Superior temporal gyrus (tissue), 1 donor: ENCODE measurements at regions not wholly inside any gene's neighbourhood (a gene's known extent, or its start where the extent isn't known, plus 50 kb on each side); places are given as distances from the start of the nearest gene placed in this dataset.
"Not testable (repeated sequence)": the region's sequence is repeated elsewhere in the genome, so short reads cannot be mapped to it uniquely, and the experiment has no call there.

Experiments used
- DNase-seq: peaks from one replicate; pipeline ENCODE4 v3.0.0-alpha.2; 2016; ENCODE audit errors: extremely low spot score

DNA sequence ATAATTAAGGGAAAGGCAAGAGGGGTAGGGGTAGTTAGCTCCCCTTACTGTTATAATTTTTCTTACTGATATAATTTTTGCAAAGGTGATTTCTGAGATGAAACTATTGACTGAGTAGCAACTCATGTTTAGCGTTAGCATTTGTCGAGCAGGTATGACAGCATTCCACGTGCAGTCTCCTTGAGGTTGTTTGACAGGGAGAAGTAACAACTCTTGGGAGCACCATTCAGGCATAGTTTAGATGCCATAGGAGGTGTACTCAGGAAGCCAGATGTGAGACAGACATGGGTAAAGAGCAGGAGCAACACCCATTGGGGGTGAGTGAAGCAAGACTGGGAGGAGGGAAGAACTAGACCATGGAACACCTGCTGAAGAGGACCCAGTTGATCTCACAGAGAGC lies 96.6 kb upstream of the KLF6 start:
- no peak for DNase-seq

DNA sequence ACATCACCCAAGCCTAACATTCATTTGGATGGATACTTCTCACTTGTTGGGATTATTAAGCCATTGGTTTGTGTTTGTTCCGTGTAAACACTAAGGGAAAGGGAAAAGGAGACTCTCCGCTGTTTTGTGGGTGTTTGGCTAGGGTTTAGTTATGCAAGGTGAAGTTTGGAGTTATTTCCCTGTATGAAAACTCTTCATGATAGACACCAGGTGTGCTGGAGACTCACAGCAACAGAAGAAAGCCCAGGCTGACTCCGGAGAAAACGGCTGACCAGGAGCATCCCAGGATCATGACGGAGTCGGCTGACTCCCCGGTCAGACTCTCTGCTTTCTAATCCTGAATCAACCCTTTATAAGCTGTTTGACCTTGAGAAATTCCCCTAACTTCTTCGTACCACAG lies 94.1 kb upstream of the KLF6 start:
- no peak for DNase-seq

DNA sequence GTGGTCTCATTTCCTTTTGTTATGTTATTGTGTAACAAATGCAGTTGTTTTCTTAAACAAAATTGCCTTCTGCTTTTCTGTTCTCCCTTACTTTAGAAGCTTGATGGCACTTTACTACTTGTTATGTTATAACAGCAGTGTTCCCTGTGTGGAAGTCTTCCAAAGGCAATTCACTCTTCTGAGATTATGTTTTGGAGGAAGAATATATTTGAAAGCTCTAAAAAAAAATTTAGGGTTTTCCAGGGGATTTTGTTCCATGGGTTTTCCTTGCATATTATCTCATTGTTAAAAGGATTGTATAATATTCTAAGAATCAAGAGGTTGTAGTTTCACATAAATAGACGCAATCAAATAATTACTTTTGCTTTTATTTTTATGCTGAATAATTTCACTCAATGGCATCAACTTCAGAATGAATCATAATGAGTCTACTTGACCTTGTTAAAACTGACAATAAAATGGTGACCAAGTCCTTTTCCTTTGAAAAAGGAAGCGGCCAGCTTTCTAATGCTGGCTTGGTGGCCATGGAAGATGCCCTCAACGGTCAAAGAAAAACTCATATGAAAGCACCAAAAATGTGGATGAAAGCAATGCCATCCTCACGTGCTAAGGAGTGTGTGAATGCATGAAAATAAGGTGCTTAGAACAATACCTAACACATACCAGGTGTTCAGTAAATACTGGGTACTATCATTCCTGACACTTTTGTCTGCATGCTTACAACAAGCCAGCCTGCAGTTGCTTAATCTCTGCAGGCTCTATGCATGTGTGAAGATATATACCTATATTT lies 92.4 kb upstream of the KLF6 start:
- no peak for DNase-seq

DNA sequence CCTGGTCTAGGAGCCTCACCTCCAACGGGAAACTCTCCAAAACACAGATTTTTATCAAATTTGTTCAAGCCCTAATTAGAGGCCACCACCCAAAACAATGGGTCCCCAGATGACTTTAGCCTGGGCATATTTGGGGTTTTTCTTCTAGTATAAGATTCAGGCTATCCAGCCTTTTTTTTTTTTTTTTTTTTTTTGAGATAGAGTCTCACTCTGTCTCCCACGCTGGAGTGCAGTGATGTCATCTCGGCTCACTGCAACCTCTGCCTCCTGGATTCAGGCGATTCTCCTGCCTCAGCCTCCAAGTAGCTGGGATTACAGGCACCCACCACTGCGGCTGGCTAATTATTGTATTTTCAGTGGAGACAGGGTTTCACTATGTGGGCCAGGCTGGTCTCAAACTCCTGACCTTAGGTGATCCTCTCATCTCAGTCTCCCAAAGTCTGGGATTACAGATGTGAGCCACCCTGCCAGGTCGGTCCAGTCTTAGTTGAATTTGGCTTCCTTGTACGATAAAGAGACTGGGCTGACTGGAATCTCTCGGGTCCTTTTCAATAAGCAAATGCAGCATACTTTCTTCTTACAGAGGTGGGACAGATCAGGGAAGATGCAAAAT lies 91.4 kb upstream of the KLF6 start:
- no peak for DNase-seq

DNA sequence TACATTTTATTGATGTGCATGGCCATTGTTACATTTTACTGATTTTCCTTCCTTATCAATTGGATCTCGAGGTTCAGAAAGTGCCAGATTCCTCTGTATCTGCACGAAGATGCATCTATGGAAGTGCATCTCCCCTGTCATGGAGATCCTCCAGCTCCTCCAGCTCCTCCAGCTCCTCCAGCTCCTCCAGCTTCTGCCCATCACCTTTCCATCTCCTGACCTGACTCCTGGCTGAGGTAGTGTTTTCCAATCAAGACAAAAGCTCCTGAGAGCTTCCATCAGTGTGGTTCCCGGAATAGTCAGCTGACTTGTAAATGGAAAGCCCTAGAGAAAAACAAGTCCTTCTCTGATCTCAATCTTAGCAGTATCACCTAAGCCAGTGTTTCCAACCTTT lies 90.8 kb upstream of the KLF6 start:
- no peak for DNase-seq

DNA sequence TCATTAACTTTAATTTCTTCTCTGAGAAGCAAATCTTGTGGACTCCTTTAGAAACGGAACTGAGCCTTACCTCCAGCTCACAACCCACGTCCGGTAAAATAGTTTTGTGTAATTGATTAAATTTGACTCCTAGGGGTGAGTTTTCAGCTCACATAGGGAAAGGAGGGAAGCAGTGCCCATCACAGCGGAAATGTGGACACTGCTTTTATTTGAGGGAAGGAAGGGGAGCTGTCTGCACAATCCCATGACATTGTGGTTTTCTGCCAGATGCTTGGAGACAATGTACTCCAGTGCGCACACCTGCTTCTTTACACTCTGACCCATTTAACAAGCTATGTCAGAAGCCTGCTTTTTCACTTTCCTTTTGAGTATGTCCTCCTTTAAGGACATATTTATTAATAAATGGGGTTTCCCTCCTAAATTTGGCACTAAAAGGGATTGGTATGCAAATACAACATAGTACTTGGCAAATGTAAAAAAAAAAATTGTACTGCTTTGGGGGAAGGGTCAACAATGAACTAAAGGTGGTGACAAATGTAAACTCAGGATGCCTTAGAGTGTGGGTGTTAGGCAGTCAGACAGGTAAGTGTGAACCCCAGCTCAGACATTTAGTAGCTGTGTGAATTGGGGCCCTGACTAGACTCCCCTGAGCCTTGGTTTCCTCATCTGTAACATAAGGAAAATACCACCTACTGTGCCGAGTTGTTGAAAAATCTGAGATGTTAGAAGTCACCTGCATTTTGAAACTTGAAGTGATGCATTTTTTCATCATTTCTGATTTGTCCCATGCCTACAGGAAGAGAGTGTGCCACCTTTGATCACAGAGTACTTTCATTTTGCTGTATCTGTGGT lies 90.2 kb upstream of the KLF6 start:
- DNase-seq, result no peak

DNA sequence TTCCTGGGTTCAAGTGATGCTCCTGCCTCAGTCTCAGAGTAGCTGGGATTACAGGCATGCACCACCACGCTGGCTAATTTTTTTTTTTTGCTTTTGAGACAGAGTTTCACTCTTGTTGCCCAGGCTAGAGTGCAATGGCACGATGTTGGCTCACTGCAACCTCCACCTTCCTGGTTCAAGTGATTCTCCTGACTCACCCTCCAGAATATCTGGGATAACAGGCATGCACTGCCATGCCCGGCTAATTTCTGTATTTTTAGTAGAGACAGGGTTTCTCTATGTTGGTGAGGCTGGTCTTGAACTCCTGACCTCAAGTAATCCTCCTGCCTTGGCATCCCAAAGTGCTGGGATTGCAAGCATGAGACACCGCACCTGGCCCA lies 89.6 kb upstream of the KLF6 start:
- DNase-seq, result not testable (repeated sequence)

DNA sequence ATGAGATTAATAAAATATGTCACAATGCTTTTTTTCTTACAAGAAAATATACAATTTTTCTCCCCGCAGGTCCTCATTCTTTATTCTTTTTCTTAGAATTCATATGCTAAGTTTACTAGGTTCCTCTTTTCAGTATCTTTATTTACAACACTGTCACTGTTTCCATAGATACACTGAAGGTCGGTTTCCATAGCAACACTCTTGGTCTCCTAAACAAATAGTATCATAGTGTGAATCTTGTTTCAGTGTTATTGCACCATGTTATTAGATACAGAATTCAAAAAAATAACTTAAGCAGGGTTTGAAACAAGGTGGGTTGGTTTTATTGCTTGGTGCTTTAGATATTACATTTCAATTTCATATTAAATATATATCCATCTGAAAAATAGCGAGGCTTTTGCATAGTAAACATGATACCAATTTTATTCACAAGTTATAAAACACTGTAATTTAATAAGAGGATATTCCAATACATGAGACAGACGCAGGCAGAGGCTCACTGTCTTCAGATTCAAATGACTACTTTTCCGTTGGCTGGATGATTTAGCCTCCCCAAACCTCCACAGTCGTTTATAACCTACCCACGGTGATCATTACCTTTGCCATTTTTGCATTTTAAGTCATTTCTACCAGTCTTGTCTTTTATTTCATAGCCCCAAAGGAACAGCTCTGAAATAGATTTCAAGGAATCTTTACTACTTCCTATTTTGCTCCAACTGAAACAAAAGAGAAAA lies 88.9 kb upstream of the KLF6 start:
- no peak for DNase-seq

DNA sequence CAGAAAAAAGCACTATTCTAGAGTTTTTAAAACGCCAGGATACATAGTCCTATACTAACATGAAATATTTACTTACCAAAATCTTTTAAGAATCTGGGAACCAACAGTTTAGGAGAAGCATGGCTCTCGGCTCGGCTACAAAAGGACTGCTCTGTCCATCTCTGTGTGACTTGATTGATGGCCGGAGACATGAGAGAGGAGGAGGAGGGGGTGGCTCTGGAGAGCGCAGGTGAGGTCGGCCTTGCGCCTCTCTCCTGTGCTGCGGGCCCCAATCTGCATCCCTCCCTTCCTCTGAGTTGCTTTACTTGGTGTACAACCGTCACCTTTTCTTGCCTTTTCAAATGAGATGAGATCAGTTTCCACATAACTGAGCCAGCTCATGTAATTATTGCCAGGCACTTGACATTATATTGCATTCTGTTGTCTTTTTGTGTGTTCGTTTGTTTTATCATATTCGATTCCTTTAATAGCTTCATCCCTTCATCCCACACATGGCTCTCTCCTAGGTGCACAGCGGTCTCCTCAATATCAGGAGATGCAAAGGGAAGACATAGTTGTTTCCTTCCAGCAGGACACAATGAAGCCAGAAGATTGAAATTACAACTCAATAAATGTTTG lies 87.8 kb upstream of the KLF6 start:
- no peak for DNase-seq

DNA sequence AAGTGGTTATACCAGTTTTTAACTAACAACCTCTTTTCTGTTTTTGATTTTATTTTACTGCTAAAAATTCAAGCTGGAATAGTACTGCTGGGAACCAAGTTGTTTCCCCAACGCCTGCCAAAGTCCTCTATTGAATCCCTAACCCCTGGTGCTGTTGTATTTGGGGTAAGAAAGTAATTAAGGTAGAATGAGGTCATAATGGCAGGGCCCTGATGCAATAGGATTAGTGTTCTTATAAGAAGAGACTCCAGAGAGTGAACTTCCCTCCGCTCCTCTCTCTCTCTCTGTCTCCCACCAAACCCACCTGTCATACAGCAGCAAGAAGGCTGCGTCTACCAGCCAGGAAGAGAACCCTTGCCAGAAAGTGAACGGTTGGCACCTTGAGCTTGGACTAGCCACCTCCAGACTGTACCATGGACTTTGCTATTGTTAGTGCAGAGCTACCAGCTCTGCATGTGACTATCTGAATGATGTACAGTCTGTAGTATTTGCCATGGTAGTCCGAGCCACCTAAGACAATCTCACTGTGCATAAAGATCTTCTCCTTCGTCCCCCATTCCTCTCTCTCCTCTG lies 86.5 kb upstream of the KLF6 start:
- no peak for DNase-seq

DNA sequence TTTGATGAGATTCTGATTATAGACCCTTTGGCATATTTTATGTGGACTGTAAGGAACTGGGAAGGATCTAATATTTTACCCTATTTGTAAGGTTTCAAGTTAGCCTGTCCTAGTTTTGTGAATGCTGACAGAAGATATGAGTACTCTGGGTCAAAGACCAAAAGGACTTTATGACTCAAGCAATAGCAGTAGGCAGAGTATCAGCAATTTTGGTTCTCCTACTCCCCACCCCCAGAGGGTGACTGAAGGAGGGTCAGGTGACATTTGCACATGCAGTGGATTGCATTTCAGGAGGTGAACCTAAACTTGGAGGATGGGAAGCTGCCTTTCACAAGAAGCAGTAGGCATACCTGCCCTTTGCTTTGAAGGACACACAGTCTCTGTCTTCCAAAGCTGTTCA lies 84.0 kb upstream of the KLF6 start:
- DNase-seq, result no peak

DNA sequence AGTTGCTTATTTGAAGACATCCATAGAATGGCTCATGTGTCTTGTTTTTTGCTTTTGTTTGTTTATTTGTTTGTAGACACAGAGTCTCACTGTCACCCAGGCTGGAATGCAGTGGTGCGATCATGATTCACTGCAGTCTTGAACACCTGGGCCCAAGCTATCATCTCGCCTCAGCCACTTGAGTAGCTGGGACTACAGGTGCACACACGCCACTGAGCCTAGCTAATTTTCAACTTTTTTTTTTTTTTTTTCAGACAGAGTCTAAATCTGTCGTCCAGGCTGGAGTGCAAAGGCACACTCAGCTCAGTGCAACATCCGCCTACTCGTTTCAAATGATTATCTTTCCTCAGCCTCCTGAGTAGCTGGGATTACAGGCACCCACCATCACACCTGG lies 83.3 kb upstream of the KLF6 start:
- DNase-seq, result no peak

DNA sequence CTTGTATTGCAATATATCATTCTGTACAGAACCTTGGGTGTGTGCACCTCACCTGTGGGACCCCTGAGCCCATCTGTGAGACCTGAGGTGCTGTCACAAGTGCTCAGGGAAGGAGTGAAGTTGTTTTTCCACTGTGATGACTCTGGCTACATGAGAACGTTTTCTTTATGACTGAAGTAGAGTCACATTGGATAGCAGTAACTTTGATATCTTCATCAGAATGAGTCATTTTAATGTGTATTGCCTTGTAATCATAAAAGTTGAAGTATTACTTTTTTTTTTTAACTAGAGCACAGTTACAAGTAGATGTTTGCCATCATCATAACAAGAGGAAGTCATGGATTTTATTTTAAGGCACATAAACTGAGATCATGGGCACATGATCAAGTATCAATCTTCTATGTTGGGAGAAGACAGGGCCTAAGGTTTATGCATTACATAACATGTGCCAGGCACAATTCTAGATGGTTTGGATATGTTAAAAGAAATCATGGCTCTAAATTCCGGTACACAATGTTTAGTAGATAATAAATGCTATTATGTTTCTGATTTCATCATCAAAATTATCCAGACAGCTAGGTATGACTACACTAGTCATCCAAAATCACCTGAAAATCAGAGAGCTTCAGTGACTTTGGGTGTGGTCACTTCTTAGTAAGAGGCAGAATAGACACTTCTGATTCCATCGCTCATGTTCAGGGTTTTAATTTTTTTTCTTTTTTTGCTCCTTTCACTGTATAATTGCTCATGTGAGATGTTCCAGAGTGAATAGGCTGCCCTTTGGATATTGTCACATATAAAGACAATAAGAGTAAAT lies 82.7 kb upstream of the KLF6 start:
- no peak for DNase-seq

DNA sequence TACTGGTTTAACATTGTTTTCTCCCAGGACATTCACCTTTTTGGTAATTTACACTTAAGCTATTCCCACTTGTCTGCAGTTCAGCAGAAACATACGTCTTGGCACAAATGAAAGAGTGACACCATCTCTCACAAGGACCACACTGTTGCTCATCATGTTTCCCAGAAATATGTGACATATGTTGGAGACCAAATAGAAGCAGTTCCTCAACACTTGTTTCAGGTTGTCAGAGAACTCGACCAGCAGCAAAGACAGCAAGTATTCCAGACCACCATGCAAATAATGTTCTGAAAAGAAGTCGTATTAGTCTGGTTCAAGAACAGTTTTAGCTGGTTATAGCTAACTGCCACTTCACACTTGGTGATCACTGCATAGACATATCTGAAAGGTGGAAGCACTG lies 81.3 kb upstream of the KLF6 start:
- no peak for DNase-seq

DNA sequence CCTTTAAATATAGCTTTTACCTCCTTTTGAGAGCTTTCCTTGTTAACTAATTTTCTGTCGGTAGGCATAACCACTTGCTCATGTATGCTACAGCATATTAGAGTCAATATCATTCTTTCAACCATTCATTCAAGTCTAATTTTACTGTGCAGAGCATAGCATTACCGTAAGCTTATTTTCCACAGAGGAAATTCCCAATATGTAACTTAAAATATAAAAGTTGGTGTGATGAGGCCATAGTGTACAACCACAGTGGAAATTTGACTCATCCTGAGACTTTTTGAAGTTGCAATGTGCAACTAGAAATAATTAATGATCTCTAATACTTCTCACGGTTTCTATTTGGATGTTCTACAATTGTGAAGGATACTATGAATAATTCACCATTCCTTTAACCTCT lies 80.6 kb upstream of the KLF6 start:
- no peak for DNase-seq

DNA sequence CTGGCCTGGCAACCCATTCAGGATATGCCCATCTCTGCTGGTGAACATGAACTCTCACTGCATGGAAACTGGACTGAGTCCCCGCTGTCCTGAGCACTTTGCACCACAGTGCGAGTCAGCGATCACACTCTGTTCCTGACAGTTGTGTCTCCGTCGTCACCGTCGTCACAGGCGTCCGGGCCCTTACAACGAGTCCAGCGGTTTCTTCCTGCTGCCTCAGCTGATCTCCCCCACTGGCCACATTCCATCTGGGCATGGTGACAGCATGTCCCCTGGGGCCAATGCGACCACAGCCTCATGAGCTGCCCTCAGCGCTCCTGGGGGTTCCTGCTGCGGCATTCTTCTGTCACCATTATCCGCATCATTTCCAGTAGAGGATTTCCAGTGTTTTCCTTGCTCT lies 76.8 kb upstream of the KLF6 start:
- DNase-seq, result no peak

DNA sequence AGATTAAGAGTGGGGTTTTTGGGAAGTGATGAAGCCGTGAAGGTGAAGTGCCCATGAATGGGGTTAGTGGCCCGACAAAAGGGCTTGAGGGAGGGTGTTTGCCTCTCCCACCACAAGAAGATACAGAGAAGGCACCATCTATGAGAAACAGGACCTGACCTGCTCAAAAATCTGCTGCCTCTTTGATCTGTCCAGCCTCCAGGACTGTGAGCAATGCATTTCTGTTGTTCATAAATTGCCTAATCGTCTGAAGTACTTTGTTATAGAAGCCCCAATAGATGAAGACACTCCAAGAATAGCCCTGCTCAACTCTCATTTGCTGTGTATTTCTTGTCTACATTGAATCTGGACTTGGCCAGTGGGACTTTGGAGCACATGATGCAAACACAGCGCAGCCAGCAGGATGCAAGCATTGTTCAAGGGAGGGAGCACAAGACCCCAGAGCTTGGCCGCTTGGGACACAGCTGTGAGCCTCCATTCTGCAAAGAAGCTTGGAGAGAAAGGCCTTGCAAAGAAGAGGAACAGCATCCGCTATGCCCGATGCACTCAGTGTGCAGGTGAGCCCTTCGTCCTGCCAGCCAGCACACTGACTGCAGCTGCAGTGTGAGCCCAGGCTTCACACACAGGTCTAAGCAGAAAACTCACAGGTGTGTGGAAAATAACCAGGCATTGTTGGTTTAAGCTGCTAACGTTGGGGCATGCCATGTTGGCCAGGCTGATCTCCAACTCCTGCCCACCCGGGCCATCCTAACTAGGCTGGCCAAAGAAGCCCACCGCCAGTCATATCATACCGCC lies 73.2 kb upstream of the KLF6 start:
- no peak for DNase-seq

DNA sequence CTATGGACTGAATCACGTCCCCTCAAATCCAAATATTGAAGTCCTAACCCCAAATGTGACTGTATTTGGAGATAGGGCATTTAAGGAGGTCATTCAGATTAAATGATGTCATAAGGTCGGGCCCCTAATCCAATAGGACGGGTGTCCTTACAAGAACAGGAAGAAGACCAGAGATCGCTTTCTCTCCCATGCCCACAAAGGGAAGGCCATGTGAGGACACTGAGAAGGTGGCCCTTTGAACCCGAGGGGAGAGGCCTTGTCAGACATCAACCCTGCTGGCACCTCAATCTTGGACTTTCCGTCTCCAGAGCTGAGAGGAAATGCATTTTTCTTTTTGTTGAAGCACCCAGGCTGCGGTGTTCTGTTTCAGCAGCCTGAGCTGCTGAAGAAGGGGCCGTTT lies 72.3 kb upstream of the KLF6 start:
- DNase-seq, result no peak

DNA sequence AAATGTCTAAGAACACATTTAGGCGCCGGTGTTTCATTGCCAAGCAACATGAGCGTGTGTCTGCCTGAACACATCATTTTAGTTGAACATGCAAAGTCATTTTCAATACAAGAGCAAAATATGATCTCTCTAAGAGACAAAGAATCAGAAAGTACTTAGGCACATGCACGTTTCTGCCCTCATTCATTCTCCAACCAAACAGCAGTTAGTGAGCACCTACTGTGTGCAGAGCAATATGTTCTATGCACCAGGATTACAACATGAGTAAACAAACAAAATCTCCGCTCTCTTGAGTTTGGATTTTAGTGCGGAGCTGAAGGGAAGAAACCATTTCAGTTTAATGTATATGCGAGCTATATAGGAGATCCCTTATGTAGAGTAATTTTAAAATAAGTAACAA lies 71.6 kb upstream of the KLF6 start:
- no peak for DNase-seq
